Osteocyte (in vitro differentiated cells): ENCODE measurements at regions not wholly inside any gene's neighbourhood (a gene's known extent, or its start where the extent isn't known, plus 50 kb on each side); places are given as distances from the start of the nearest gene placed in this dataset.
"Not testable (repeated sequence)": the region's sequence is repeated elsewhere in the genome, so short reads cannot be mapped to it uniquely, and the experiment has no call there.

Experiments
- DNase-seq: peaks from one replicate; pipeline ENCODE4 v3.0.0; 2021; ENCODE audit warnings: mixed read lengths; ENCODE audit not compliant: unreplicated experiment; ENCODE audit errors: extremely low spot score
- H3K27ac Mint-ChIP-seq: one replicate; pipeline ENCODE4 v1.8.0; 2021; ENCODE audit warnings: mild to moderate bottlenecking, mixed read lengths; ENCODE audit not compliant: unreplicated experiment
- H3K27me3 Mint-ChIP-seq: one replicate; pipeline ENCODE4 v1.8.0; 2021; ENCODE audit warnings: mixed read lengths; ENCODE audit not compliant: unreplicated experiment
- H3K36me3 Mint-ChIP-seq: one replicate; pipeline ENCODE4 v1.8.0; 2021; ENCODE audit warnings: mixed read lengths; ENCODE audit not compliant: unreplicated experiment
- H3K4me1 Mint-ChIP-seq: one replicate; pipeline ENCODE4 v1.8.0; 2021; ENCODE audit warnings: mixed read lengths; ENCODE audit not compliant: unreplicated experiment
- H3K4me3 Mint-ChIP-seq: one replicate; pipeline ENCODE4 v1.8.0; 2021; ENCODE audit warnings: mild to moderate bottlenecking, moderate library complexity, mixed read lengths; ENCODE audit not compliant: unreplicated experiment
- H3K9me3 Mint-ChIP-seq: one replicate; pipeline ENCODE4 v1.8.0; 2021; ENCODE audit warnings: mixed read lengths; ENCODE audit not compliant: unreplicated experiment
- TF ChIP-seq, protein P1 (sequence below): fragments of 200-600 bp; sonication (generic); IDR thresholded peaks from 2 replicates; pipeline ENCODE4 v1.5.0; 2021; ENCODE audit warnings: antibody characterized with exemption, mild to moderate bottlenecking, moderate library complexity

DNA sequence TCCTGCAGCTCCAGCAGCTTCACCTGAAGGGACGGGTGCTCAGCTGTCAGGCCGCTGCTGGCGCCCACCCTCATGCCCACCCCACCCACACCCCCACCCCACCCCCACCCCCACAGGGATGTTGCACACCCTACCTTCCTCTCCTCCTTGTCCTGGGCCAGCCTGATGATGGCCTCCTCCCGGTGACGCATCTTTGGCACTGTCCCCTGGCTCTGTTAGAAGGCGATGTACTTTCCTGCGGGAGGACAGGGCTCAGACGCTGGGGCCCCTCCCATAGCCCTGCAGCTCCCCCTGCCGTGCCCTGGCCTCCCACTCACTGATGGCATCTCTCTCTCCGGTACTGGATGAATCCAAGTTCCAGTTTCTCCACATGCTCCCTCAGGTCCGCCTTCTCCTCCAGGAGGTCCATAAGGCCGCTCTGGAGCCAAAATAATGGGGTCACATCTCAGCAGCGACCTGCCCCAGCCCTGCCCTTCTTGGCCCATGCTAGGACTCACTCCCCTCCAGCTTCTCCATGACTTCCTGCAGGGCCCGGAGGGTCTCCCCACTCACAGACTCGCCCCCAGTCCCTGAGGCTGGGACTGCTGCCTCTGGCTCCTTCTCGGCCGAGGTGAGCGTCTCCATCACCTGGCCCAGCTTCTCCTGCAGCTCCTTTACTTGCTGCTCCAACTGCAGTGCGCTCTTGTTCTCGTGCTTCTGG, 55.2 kb downstream of the GOLGA8B start:
- not testable (repeated sequence) for H3K27me3 Mint-ChIP-seq, H3K27ac Mint-ChIP-seq, DNase-seq, H3K4me3 Mint-ChIP-seq, H3K9me3 Mint-ChIP-seq, H3K36me3 Mint-ChIP-seq, H3K4me1 Mint-ChIP-seq

DNA sequence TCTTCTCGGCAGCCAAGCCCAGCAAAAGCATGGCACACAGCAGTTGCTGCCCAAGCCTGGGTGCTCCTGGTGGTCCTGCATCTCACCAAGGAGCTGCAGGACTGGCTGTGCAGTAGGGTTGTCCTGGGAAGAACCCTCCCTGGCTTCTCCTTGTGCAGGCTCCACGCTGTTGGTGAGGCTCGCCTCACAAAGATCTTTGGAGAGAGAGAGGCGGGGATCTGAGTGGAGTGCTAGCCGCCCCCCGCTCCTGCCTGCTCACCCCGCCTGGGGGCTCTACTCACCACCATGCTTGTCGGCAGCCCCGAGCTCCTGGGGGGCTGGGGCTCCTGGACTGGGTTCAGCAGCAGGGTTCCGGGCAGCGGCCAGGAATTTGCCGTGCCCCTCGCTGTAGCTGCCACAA, 55.8 kb downstream of the GOLGA8B start:
- not testable (repeated sequence) for H3K27me3 Mint-ChIP-seq, DNase-seq, H3K36me3 Mint-ChIP-seq, H3K27ac Mint-ChIP-seq, H3K4me1 Mint-ChIP-seq, H3K9me3 Mint-ChIP-seq, H3K4me3 Mint-ChIP-seq

- H3K9me3 Mint-ChIP-seq, H3K4me3 Mint-ChIP-seq, H3K36me3 Mint-ChIP-seq, H3K27ac Mint-ChIP-seq, DNase-seq, H3K4me1 Mint-ChIP-seq: not testable (repeated sequence)
- peaks cover 11% of the 10 kb centered on the region for H3K27me3 Mint-ChIP-seq
Observed at GRCh38 chr15:34523849-34524248, 59.6 kb downstream of the GOLGA8B start.

GRCh38 chr15:34522601-34523000, 60.9 kb downstream of the GOLGA8B start:
- not testable (repeated sequence) for H3K4me1 Mint-ChIP-seq, H3K36me3 Mint-ChIP-seq, H3K27ac Mint-ChIP-seq, H3K4me3 Mint-ChIP-seq, H3K9me3 Mint-ChIP-seq, DNase-seq
- H3K27me3 Mint-ChIP-seq, result peaks cover 14% of the 10 kb centered on the region

- peaks cover 15% of the 10 kb centered on the region for H3K27me3 Mint-ChIP-seq
- H3K27ac Mint-ChIP-seq, H3K4me1 Mint-ChIP-seq, H3K36me3 Mint-ChIP-seq, DNase-seq, H3K9me3 Mint-ChIP-seq, H3K4me3 Mint-ChIP-seq: not testable (repeated sequence)
Observed at GRCh38 chr15:34521802-34522485, 61.5 kb downstream of the GOLGA8B start.

DNA sequence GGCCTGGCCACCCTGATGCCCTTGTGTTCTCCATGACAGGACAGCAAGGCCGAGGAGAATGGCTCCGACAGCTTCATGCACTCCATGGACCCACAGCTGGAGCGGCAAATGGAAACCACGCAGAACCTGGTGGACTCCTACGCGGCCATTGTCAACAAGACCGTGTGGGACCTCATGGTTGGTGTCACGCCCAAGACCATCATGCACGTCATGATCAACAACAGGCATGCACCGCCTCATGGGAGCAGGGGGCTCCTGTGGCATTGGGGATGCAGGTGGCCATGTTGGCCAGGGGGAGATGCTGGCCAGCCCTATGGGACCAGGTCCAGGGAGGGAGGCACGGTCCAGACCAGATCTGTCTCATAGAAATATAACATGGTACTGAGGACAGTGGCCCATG, 62.9 kb downstream of the GOLGA8B start:
- Mint-ChIP-seq H3K27ac (no peak overlapping the region), H3K9me3 (no peaks in the 10 kb centered on the region), H3K4me3 (no peak overlapping the region), H3K36me3 (no peaks in the 10 kb centered on the region), H3K27me3 (peaks cover 25% of the 10 kb centered on the region), H3K4me1 (no peaks in the 10 kb centered on the region)
- TF ChIP-seq, protein P1, sequence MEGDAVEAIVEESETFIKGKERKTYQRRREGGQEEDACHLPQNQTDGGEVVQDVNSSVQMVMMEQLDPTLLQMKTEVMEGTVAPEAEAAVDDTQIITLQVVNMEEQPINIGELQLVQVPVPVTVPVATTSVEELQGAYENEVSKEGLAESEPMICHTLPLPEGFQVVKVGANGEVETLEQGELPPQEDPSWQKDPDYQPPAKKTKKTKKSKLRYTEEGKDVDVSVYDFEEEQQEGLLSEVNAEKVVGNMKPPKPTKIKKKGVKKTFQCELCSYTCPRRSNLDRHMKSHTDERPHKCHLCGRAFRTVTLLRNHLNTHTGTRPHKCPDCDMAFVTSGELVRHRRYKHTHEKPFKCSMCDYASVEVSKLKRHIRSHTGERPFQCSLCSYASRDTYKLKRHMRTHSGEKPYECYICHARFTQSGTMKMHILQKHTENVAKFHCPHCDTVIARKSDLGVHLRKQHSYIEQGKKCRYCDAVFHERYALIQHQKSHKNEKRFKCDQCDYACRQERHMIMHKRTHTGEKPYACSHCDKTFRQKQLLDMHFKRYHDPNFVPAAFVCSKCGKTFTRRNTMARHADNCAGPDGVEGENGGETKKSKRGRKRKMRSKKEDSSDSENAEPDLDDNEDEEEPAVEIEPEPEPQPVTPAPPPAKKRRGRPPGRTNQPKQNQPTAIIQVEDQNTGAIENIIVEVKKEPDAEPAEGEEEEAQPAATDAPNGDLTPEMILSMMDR, result no peak
- no peak for DNase-seq

DNA sequence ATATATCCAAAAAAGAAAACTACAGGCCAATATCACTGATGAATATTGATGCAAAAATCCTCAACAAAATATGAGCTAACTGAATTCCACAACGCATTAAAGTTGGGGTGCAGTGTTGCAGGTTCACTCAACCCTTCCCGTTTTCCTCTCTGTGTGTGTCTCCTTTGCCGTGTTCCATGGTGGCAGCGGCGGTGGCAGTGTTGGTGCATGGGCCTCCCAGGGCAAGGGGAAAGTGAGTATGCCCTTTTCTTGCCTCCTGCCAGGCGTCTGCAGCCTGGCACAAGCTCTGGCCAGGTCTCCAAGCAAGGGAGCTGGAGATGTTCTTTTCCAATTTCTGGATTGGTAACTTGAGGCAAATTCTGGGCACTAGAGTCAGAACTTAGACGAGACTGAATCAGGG, 63.4 kb downstream of the GOLGA8B start:
- not testable (repeated sequence) for DNase-seq, H3K36me3 Mint-ChIP-seq, H3K27ac Mint-ChIP-seq, H3K4me1 Mint-ChIP-seq, H3K9me3 Mint-ChIP-seq, H3K4me3 Mint-ChIP-seq
- peaks cover 28% of the 10 kb centered on the region for H3K27me3 Mint-ChIP-seq

DNA sequence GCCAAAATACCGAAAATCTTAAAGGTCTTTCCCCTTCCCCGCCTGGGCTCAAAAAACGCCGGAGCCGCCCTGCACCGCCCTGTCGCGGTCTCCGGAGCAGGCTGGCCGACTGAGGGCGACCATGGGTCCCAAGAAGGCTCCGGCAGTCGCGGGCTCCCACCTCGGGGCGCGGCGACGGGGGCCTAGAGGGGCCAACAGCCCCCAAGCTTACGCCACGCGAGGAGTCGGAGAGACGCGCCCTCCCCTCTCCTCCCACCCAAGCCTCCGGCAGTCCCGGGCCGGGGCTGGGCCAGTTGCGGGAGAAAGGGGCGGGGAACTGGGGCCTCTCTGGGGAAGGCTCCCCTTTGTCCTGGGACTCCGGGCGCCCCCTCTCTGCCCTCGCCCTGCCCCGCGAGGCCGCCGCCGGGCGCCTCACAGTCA, 69.2 kb downstream of the GOLGA8B start:
- no peaks in the 10 kb centered on the region for H3K9me3 Mint-ChIP-seq
- H3K36me3 Mint-ChIP-seq, result no peaks in the 10 kb centered on the region
- peak overlapping the region; percentile 74 for H3K4me3 Mint-ChIP-seq
- no peak overlapping the region for H3K27ac Mint-ChIP-seq
- TF ChIP-seq, protein P1, result no peak
- H3K27me3 Mint-ChIP-seq, result peaks cover 62% of the 10 kb centered on the region
- no peak for DNase-seq
- peaks cover 5% of the 10 kb centered on the region for H3K4me1 Mint-ChIP-seq
